Upper lobe of left lung (tissue), 6 donors: ENCODE measurements at regions not wholly inside any gene's neighbourhood (a gene's known extent, or its start where the extent isn't known, plus 50 kb on each side); places are given as distances from the start of the nearest gene placed in this dataset.

ENCODE experiments used
- ATAC-seq, 2 donors: fragments of 200-7000 bp; cut with Tn5 transposase; one replicate each; pipeline ENCODE4 v1.9.1; 2022; ENCODE audit warnings: mild to moderate bottlenecking in 2 of 2, moderate library complexity in 2 of 2; ENCODE audit not compliant: low FRiP score in 2 of 2
- DNase-seq, 2 donors: peaks; one replicate each; pipeline ENCODE4 v3.0.0-alpha.2; 2019 to 2020
- H3K27ac ChIP-seq, 4 donors: fragments of 200-600 bp; sonication (generic); one replicate each; pipeline ENCODE4 v1.5.1; 2016 to 2019
- H3K27me3 ChIP-seq, 4 donors: fragments of 200-600 bp; sonication (generic); one replicate each; pipeline ENCODE4 v1.5.1; 2017 to 2019
- H3K36me3 ChIP-seq, 4 donors: fragments of 200-600 bp; sonication (generic); one replicate each; pipeline ENCODE4 v1.5.1; 2016 to 2019
- H3K4me1 ChIP-seq, 4 donors: fragments of 200-600 bp; sonication (generic); one replicate each; pipeline ENCODE4 v1.5.1; 2018 to 2019
- H3K4me3 ChIP-seq, 4 donors: fragments of 200-600 bp; sonication (generic); one replicate each; pipeline ENCODE4 v1.5.1; 2017 to 2019; ENCODE audit warnings: mild to moderate bottlenecking in 2 of 4, moderate library complexity in 1 of 4
- H3K9me3 ChIP-seq, 4 donors: fragments of 200-600 bp; sonication (generic); one replicate each; pipeline ENCODE4 v1.5.1; 2018 to 2019
- EP300 ChIP-seq, 4 donors: sonication (generic); formaldehyde crosslinking; IDR thresholded peaks; one replicate each; pipeline ENCODE4 v1.5.1; 2017; ENCODE audit warnings: antibody characterized with exemption in 4 of 4, control low read depth in 2 of 4
- POLR2A ChIP-seq, 4 donors: fragments of 450-650 bp; IDR thresholded peaks; one replicate each; pipeline ENCODE4 v1.5.1; 2016 to 2017; ENCODE audit warnings: antibody characterized with exemption in 4 of 4, mild to moderate bottlenecking in 2 of 4
- POLR2AphosphoS5 ChIP-seq, 2 donors: sonication (generic); formaldehyde crosslinking; IDR thresholded peaks; one replicate each; pipeline ENCODE4 v1.5.1; 2017; ENCODE audit warnings: antibody characterized with exemption in 2 of 2
- WGBS, 2 donors: methylation state at CpG; one replicate each; pipeline ENCODE4 v1.1.5; 2017 to 2018; 5-methylcytosine and 5-hydroxymethylcytosine counted together
- TF ChIP-seq, protein P1 (sequence below), 6 experiments: fragments of 450-650 bp in 4 of 6; fragments of 200-600 bp in 2 of 6; sonication (generic) in 2 of 6; IDR thresholded peaks; one replicate each; pipeline ENCODE4 v1.5.1; 2016 to 2019; ENCODE audit warnings: antibody characterized with exemption in 6 of 6
- donor health status: DM: no; HTN: no; CAD: no; lungs with moderate emphysema.
- donor health status: DM: no; HTN: yes; CAD: no; lungs with severe emphysema.

DNA sequence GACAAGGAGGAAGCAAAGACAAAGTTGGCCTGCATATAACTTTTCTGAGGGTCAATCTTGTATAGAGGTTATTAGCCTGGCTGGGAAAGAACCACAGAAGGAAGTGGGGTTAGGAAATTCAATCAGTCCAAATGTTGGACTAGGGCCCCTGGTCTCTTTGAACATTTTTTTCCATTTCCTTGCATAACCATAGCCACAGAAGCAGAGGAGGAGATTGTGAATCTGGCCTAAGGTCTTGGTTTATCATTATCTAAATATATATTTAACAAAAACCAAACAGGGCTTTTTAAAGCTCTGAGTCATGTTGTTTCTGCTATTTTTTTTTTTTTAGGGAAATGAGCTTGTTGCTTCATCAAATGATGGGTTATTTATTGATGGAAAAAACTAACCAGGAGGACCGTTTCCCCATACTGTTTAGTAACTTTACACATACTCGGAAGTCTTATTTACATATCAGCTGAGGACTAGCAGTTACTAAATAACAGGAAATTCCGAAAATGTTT is 97.7 kb upstream of the ACSL4 start:
- no peaks in the 10 kb centered on the region for H3K9me3 ChIP-seq
- H3K27ac ChIP-seq = peak overlapping the region in 1 of 4 donors; percentile 15
- TF ChIP-seq POLR2AphosphoS5 (IDR thresholded peaks at IDR 0.05) = no peak
- peak in 1 of 4 donors; percentile 59 for TF ChIP-seq EP300 (IDR thresholded peaks at IDR 0.05)
- WGBS, 2 donors = 28 to 44% methylated on average over 3 of the region's 3 CpGs
- H3K27me3 ChIP-seq = no peaks in the 10 kb centered on the region
- no peaks in the 10 kb centered on the region for H3K4me1 ChIP-seq
- peak in 1 of 2 donors; percentile 62 for ATAC-seq
- H3K36me3 ChIP-seq = no peaks in the 10 kb centered on the region
- no peak overlapping the region for H3K4me3 ChIP-seq
- no peak for DNase-seq

GRCh38 chrX:109831326-109831985 is 98.4 kb upstream of the ACSL4 start:
- 68 to 81% methylated on average over 6 of the region's 6 CpGs for whole genome bisulfite sequencing, 2 donors
- Histone ChIP-seq H3K4me3 (no peak overlapping the region), H3K9me3 (no peaks in the 10 kb centered on the region), H3K36me3 (no peaks in the 10 kb centered on the region), H3K27ac (no peak overlapping the region), H3K27me3 (no peaks in the 10 kb centered on the region), H3K4me1 (no peaks in the 10 kb centered on the region)
- TF ChIP-seq POLR2AphosphoS5 (IDR thresholded peaks at IDR 0.05) (no peak), POLR2A (IDR thresholded peaks at IDR 0.05) (no peak), EP300 (IDR thresholded peaks at IDR 0.05) (no peak)
- TF ChIP-seq, protein P1, sequence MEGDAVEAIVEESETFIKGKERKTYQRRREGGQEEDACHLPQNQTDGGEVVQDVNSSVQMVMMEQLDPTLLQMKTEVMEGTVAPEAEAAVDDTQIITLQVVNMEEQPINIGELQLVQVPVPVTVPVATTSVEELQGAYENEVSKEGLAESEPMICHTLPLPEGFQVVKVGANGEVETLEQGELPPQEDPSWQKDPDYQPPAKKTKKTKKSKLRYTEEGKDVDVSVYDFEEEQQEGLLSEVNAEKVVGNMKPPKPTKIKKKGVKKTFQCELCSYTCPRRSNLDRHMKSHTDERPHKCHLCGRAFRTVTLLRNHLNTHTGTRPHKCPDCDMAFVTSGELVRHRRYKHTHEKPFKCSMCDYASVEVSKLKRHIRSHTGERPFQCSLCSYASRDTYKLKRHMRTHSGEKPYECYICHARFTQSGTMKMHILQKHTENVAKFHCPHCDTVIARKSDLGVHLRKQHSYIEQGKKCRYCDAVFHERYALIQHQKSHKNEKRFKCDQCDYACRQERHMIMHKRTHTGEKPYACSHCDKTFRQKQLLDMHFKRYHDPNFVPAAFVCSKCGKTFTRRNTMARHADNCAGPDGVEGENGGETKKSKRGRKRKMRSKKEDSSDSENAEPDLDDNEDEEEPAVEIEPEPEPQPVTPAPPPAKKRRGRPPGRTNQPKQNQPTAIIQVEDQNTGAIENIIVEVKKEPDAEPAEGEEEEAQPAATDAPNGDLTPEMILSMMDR (IDR thresholded peaks at IDR 0.05) = no peak
- no peak for DNase-seq
- ATAC-seq = no peak

DNA sequence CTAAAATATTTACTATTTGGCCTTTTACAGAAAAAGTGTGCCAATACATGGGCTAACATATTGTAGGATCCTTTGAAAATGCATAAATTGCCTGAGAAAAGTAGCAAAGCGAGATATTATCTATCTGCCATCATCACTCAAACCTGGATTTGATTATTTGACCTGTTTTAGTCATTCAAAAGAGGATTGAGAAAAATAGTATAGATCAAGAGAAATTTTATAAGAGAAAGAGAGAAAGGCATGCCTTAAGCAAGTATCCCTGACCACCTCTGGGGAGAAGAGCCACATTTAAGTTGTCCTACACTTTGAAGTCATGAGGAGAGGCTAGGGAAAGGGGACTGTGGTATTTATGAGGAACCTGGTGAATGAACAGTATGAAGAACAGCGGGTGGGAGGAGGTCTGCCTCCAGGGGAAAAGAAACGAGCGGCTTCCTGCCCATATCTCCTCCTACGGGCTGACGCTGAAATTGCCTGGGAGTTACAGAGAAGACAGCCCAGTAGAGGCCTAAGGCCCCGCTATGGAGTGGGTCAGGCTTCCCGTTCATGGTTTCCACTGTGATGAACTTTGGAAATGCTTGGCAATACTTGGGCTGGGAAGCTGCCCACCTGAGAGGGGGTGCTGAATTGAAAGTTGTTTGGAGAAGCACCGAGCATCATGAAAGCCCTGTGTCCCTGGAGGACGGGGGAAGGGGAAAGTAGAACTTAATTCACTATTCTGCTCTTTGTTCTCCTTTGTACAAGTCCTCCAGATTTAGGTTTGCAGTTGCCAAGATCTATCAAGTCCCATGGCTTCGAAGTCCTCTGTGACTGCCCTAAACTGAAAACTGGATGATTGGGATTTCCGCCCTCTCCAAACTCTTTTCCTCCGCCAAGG is 106.9 kb upstream of the ACSL4 start:
- ATAC-seq (peak in 1 of 2 donors; percentile 81), DNase-seq (peak in 1 of 2 donors; percentile 24)
- Histone ChIP-seq H3K27me3 (no peaks in the 10 kb centered on the region), H3K9me3 (no peaks in the 10 kb centered on the region), H3K4me1 (peaks cover 0 to 6% (median 0%) of the 10 kb centered on the region in 4 donors), H3K27ac (peak overlapping the region in 3 of 4 donors; percentile 65 to 76 (median 65)), H3K36me3 (no peaks in the 10 kb centered on the region), H3K4me3 (no peak overlapping the region)
- 53 to 63% methylated on average over 13 of the region's 13 CpGs for WGBS, 2 donors
- TF ChIP-seq, protein P1 (IDR thresholded peaks at IDR 0.05) = peak in 1 of 6 experiments; percentile 7
- no peak for TF ChIP-seq POLR2A (IDR thresholded peaks at IDR 0.05)

DNA sequence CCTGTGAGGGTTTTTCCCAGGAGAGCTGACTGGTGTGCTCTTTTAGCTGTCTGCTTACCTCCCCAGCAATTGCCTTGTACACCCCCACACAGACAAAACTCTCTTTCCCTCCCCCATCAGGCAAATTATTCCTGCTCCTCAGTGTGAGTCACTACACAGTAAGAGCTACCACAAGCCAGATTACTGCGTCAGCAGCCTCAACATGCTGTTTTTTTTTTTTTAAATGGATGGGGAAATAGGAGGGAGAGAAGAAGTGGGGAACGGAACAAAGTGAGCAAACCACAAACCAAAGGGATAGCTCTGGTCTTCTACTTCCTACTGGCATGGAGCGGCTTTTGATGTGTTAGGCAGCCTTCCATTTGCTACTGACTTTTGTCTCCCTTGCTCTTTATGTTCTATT is 107.5 kb upstream of the ACSL4 start:
- Histone ChIP-seq H3K4me1 (peaks cover 0 to 6% (median 0%) of the 10 kb centered on the region in 4 donors), H3K36me3 (no peaks in the 10 kb centered on the region), H3K27me3 (no peaks in the 10 kb centered on the region), H3K9me3 (no peaks in the 10 kb centered on the region), H3K4me3 (no peak overlapping the region), H3K27ac (peak overlapping the region in 3 of 4 donors; percentile 65 to 76 (median 65))
- DNase-seq (peak in 1 of 2 donors; percentile 55), ATAC-seq (peak; percentile 87 to 95)
- TF ChIP-seq POLR2A (IDR thresholded peaks at IDR 0.05) (no peak), EP300 (IDR thresholded peaks at IDR 0.05) (peak in 2 of 4 donors; percentile 5 to 74), POLR2AphosphoS5 (IDR thresholded peaks at IDR 0.05) (peak; percentile 22 to 64)
- TF ChIP-seq, protein P1 (IDR thresholded peaks at IDR 0.05) = no peak
- 58 to 67% methylated on average over 3 of the region's 3 CpGs for WGBS, 2 donors

- H3K27me3 ChIP-seq = no peaks in the 10 kb centered on the region
- no peak for ATAC-seq
- 90 to 93% methylated on average over 3 to 4 of the region's 4 CpGs for WGBS, 2 donors
- H3K4me1 ChIP-seq = peaks cover 0 to 6% (median 0%) of the 10 kb centered on the region in 4 donors
- H3K27ac ChIP-seq = peak overlapping the region in 1 of 4 donors; percentile 76
- no peak for DNase-seq
- no peaks in the 10 kb centered on the region for H3K36me3 ChIP-seq
- no peak overlapping the region for H3K4me3 ChIP-seq
- no peak for TF ChIP-seq POLR2AphosphoS5 (IDR thresholded peaks at IDR 0.05)
- no peak for TF ChIP-seq POLR2A (IDR thresholded peaks at IDR 0.05)
- TF ChIP-seq EP300 (IDR thresholded peaks at IDR 0.05) = no peak
- TF ChIP-seq, protein P1 (IDR thresholded peaks at IDR 0.05) = no peak
- H3K9me3 ChIP-seq = no peaks in the 10 kb centered on the region
These were observed 108.2 kb upstream of the ACSL4 start for GRCh38 chrX:109841257-109841656.
